NCI-H128 (cell line): ENCODE measurements at regions not wholly inside any gene's neighbourhood (a gene's known extent, or its start where the extent isn't known, plus 50 kb on each side); places are given as distances from the start of the nearest gene placed in this dataset.

Experiments used
- DNase-seq: peaks from one replicate; lab custom pipeline; 2025; ENCODE audit not compliant: unreplicated experiment; lab: John Stamatoyannopoulos, UW

DNA sequence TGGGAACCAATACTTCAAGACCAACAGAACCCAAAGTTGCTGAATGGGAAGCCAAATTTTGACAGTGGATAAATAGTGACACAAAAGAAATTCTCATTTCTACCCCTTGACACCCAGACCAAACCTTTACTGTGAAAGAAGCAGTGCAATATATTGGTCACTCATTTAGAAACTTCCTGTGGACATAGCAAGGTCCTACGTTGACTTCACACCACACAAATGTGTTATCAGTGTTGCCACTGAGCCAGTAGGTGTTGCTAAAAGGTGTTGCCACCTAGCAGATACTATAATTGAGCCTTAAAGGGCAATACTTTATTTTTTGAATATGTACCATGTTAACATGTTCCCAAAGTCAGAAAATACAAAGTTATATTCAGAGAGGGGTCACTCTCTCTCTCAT is 1008.9 kb upstream of the CDH2 start:
- no peak for DNase-seq

DNA sequence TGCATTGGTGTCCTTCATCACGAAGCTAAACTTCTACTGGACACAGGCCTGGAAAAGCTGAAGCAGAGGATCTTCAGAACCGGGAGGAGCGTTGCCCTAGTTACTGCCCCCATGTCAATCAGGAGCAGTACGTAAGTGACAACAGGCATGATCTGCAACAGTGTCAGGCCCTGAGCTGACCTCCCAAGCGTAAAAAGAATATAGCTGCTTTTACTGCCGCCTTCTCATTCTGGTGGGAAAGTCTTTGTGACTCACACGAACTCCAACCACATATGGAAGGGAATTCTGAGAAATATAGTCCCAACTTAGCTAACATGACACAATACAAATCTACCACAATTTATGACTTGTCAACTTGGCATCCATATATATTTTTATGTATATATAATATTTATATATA is 1007.7 kb upstream of the CDH2 start:
- DNase-seq, result no peak

DNA sequence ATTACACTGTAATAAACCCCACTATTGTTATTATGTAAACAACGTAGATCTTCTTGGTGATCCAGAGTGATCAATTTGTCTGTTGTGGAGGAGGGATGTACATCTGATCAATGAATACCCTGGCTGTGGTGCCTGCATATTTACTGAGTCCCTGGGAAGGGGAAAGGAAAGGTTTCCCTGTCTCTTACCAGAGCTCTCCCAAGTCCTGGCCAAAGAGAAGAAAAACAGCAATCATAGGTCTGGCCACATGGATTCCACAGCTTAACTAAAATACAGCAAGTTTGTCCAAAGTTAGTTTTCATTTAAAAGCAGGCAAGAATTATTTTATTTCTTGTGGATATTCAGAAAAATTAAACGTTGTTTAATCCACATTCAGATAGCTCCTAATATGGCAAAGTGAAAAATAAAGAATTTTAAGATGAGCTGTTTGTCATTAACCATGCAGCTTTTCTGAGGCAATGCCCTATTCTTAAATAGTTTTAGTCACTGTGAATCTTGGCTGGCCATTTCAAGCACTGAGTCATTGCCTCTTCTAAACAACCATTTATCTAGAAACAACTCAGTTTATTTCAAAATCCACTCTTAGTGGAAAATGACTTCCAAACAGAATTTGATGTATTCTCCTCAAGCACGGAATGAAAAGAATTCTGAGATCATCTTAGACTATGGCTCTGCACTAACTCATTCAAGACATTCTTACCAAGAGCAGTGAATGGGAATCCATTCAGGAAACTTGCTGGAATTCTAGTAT is 1004.4 kb upstream of the CDH2 start:
- DNase-seq, result no peak

GRCh38 chr18:29176681-29177080 is 999.8 kb upstream of the CDH2 start:
- DNase-seq, result no peak

- no peak for DNase-seq
Measured at GRCh38 chr18:29174891-29175290, 998.0 kb upstream of the CDH2 start.

- DNase-seq, result no peak
Measured at GRCh38 chr18:29172756-29173067, 995.8 kb upstream of the CDH2 start.

- no peak for DNase-seq
Measured at GRCh38 chr18:29171892-29172755, 995.2 kb upstream of the CDH2 start.

DNA sequence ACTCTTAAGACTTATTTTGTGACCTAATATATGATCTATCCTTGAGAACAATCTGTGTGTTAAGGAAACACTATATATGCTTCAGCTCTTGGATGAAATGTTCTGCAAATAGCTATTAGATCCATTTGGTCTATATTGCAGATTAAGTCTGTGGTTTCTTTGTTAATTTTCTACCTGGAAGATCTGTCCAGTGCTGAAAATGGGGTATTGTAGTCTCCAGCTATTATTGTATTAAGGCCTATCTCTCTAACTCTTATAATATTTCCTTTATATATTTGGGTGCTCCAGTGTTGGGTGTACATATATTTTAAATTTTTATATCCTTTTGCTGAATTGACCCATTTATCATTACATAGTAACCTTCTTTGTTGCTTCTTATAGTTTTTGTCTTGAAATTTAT is 992.7 kb upstream of the CDH2 start:
- no peak for DNase-seq

GRCh38 chr18:29164993-29165599 is 988.2 kb upstream of the CDH2 start:
- no peak for DNase-seq

GRCh38 chr18:29164020-29164706 is 987.2 kb upstream of the CDH2 start:
- DNase-seq, result no peak

DNA sequence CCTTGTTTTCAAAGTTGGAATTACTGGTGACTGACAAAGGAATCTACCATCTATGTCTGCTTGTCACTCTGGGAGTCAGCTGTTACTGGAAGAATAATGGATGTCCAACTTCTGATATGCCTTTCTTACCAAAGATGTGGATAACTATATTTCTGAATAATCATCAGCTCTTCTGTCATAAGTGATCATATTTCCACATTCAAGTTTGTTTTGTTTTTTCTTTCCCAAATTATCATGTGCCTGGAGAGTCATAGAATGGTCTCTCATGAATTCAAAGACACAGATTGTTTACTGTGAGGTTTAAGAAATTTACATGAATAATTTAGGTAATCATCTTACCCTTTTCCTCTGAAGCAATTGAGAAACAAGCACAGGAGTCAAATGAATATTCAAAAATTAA is 986.7 kb upstream of the CDH2 start:
- DNase-seq, result no peak

GRCh38 chr18:29161429-29161828 is 984.5 kb upstream of the CDH2 start:
- no peak for DNase-seq

- DNase-seq, result peak; percentile 84
Measured at GRCh38 chr18:29160170-29160569, 983.2 kb upstream of the CDH2 start.

GRCh38 chr18:29157905-29158304 is 981.0 kb upstream of the CDH2 start:
- no peak for DNase-seq

GRCh38 chr18:29157057-29157780 is 980.3 kb upstream of the CDH2 start:
- DNase-seq, result no peak

GRCh38 chr18:29156531-29156930 is 979.6 kb upstream of the CDH2 start:
- DNase-seq, result no peak

DNA sequence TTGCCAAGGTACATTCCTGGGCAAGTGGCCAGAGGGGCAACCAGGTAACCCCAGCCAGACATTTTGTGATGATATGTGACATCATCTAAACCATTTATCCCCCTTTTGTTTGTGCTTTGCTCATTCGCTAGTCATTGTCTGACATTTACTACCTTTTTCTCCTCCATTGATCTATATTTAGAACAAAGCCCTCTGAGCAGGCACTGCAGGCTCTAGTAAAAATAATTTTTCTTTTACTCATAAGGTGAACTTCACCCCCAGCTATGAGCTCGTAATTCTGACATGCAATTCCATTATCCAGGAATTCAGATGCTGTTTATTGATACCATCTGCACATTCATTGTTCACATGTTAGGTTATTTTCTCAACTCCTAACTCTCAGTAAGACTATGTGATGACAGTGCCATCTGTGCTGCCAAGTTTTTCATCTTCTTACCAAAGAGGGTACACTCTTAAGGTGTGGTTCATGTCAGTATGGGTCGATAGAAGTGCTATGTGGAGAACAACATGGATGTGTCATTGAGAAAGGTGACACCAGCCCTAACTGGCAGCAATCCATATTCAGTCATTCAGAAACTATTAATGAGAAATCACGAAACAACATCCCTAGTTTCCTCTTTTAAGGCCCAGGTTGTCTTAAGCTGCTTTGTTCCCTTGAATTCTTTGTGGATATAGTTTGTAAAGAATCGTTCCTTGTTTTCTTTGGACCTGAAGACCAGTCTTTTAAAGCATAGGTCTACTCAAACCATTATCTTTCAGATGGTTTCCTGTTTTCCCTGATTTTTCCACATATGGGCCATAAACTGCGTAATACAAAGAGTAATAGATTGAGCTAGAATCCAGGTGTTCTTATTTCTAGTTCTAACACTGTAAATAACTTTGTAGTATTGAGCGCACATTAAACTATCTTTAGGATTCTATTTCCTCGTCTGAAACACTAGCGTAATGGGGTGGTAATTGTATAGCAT is 978.1 kb upstream of the CDH2 start:
- DNase-seq, result no peak

- DNase-seq, result no peak
Measured at GRCh38 chr18:29154196-29154757, 977.3 kb upstream of the CDH2 start.

- no peak for DNase-seq
Measured at GRCh38 chr18:29153091-29153490, 976.2 kb upstream of the CDH2 start.
